GM12874 (cell line): ENCODE measurements at regions not wholly inside any gene's neighbourhood (a gene's known extent, or its start where the extent isn't known, plus 50 kb on each side); places are given as distances from the start of the nearest gene placed in this dataset.

Experiments used
- CTCF ChIP-seq: IDR thresholded peaks from 2 replicates; pipeline ENCODE4 v1.5.1; 2011; ENCODE audit warnings: low read depth, mild to moderate bottlenecking, control low read depth, low read length, moderate library complexity; ENCODE audit not compliant: insufficient read depth

- no peak for TF ChIP-seq CTCF
Measured at GRCh38 chr12:84741692-84742091, 170.9 kb downstream of the SLC6A15 start.

- TF ChIP-seq CTCF = no peak
Measured at GRCh38 chr12:84741031-84741430, 171.6 kb downstream of the SLC6A15 start.

- TF ChIP-seq CTCF = no peak
Measured at GRCh38 chr12:84740602-84741001, 172.0 kb downstream of the SLC6A15 start.

GRCh38 chr12:84738481-84738972 lies 174.1 kb downstream of the SLC6A15 start:
- TF ChIP-seq CTCF = no peak

- no peak for TF ChIP-seq CTCF
Measured at GRCh38 chr12:84732828-84733340, 179.7 kb downstream of the SLC6A15 start.

- no peak for TF ChIP-seq CTCF
Measured at GRCh38 chr12:84730561-84731162, 181.9 kb downstream of the SLC6A15 start.

- TF ChIP-seq CTCF = no peak
Measured at GRCh38 chr12:84727961-84728360, 184.6 kb downstream of the SLC6A15 start.
